ENCODE measurements at regions not wholly inside any gene's neighbourhood (a gene's known extent, or its start where the extent isn't known, plus 50 kb on each side); places are given as distances from the start of the nearest gene placed in this dataset.

- TF ChIP-seq CTCF (IDR thresholded peaks at IDR 0.05 in 2 of 3, conservative IDR thresholded peaks at IDR 0.05 in 1 of 3; ENCODE audit: control insufficient read depth in 2 of 3, extremely low read depth in 1 of 3, insufficient read depth in 1 of 3, low read depth in 3 of 3, low read length in 3 of 3) (no peak), ZBTB33 (IDR thresholded peaks at IDR 0.05) (no peak), RFX5 (IDR thresholded peaks at IDR 0.05; ENCODE audit: low read depth, low read length) (no peak), RB1 (IDR thresholded peaks at IDR 0.05; ENCODE audit: borderline replicate concordance) (no peak), PAX5 (IDR thresholded peaks at IDR 0.05; ENCODE audit: borderline replicate concordance, low read depth, low read length) (no peak), ZNF24 (IDR thresholded peaks at IDR 0.05) (no peak), EZH2 (IDR thresholded peaks at IDR 0.05; ENCODE audit: borderline replicate concordance, control insufficient read depth, low read depth, low read length) (no peak), ELK1 (IDR thresholded peaks at IDR 0.05; ENCODE audit: low read depth, low read length) (no peak), POLR2A (IDR thresholded peaks at IDR 0.05; ENCODE audit: low read depth, low read length) (no peak), JUND (IDR thresholded peaks at IDR 0.05; ENCODE audit: low read depth, low read length) (no peak), CREB1 (IDR thresholded peaks at IDR 0.05; ENCODE audit: low read depth) (no peak), CUX1 (IDR thresholded peaks at IDR 0.05; ENCODE audit: insufficient replicate concordance, low read depth, low read length) (no peak), MEF2A (IDR thresholded peaks at IDR 0.05; ENCODE audit: insufficient read depth, low read depth, low read length) (no peak)
These were observed 1234.3 kb upstream of the B3GALT2 start for GRCh38 chr1:194420706-194421105.
